Fibroblast of lung (primary cell): ENCODE measurements at regions not wholly inside any gene's neighbourhood (a gene's known extent, or its start where the extent isn't known, plus 50 kb on each side); places are given as distances from the start of the nearest gene placed in this dataset.

Experiments
- DNase-seq, 2 donors: peaks; one replicate each; pipeline versions ENCODE4 v3.0.0 to v3.0.0-alpha.2; 2010; ENCODE audit warnings: low read depth in 2 of 2
- H2AFZ ChIP-seq: 2 replicates; pipeline ENCODE4 v1.5.1; 2012; ENCODE audit warnings: low read length, control low read depth, inconsistent platforms
- H3K27ac ChIP-seq: 2 replicates; pipeline ENCODE4 v1.5.1; 2011; ENCODE audit warnings: low read length, control low read depth; ENCODE audit not compliant: insufficient read depth
- H3K27me3 ChIP-seq: 2 replicates; pipeline ENCODE4 v1.5.1; 2011; ENCODE audit warnings: mild to moderate bottlenecking, low read length; ENCODE audit not compliant: control insufficient read depth, insufficient read depth
- H3K36me3 ChIP-seq: 2 replicates; pipeline ENCODE4 v1.5.1; 2011; ENCODE audit warnings: low read length; ENCODE audit not compliant: control insufficient read depth, insufficient read depth
- H3K4me1 ChIP-seq: 2 replicates; pipeline ENCODE4 v1.5.1; 2011; ENCODE audit warnings: low read length; ENCODE audit not compliant: control insufficient read depth, insufficient read depth; ENCODE audit errors: extremely low read depth
- H3K4me2 ChIP-seq: 2 replicates; pipeline ENCODE4 v1.5.1; 2011; ENCODE audit warnings: low read length, control low read depth; ENCODE audit not compliant: insufficient read depth; ENCODE audit errors: extremely low read depth
- H3K4me3 ChIP-seq, 4 experiments: fragments of 200-600 bp in 1 of 4; sonication (generic) in 1 of 4; replicated peaks in 1 of 4; 2 replicates each; pipeline ENCODE4 v1.5.1; 2011 to 2016; ENCODE audit warnings: low read length in 4 of 4, low read depth in 3 of 4, mild to moderate bottlenecking in 3 of 4, control low read depth in 2 of 4, inconsistent platforms in 1 of 4, mixed read lengths in 1 of 4; ENCODE audit not compliant: insufficient read depth in 1 of 4; ENCODE audit errors: control extremely low read depth in 1 of 4
- H3K79me2 ChIP-seq: 2 replicates; pipeline ENCODE4 v1.5.1; 2012; ENCODE audit warnings: mild to moderate bottlenecking, low read length, inconsistent platforms; ENCODE audit not compliant: control insufficient read depth, insufficient read depth
- H3K9ac ChIP-seq: 2 replicates; pipeline ENCODE4 v1.5.1; 2011; ENCODE audit warnings: mild to moderate bottlenecking, low read length, control low read depth; ENCODE audit not compliant: insufficient read depth
- H3K9me3 ChIP-seq: 2 replicates; pipeline ENCODE4 v1.5.1; 2012; ENCODE audit warnings: low read depth, low read length; ENCODE audit not compliant: control insufficient read depth, insufficient read depth
- H4K20me1 ChIP-seq: 2 replicates; pipeline ENCODE4 v1.5.1; 2011; ENCODE audit warnings: low read length; ENCODE audit not compliant: control insufficient read depth, insufficient read depth; ENCODE audit errors: extremely low read depth
- CTCF ChIP-seq, 2 donors: IDR thresholded peaks in 1 of 2; conservative IDR thresholded peaks in 1 of 2; 1 replicate in 1 of 2; 2 replicates in 1 of 2; pipeline ENCODE4 v1.5.1; 2011 to 2012; ENCODE audit warnings: low read length in 2 of 2, control low read depth in 1 of 2, inconsistent platforms in 1 of 2, low read depth in 1 of 2, mild to moderate bottlenecking in 1 of 2
- EZH2 ChIP-seq: IDR thresholded peaks from 2 replicates; pipeline ENCODE4 v1.5.1; 2012; ENCODE audit warnings: low read length, control low read depth, mild to moderate bottlenecking; ENCODE audit errors: missing control alignments

GRCh38 chr22:49170053-49170452 lies 657.6 kb downstream of the BRD1 start:
- no peak for DNase-seq
- Histone ChIP-seq H3K27me3 (no peaks in the 10 kb centered on the region), H3K9me3 (no peaks in the 10 kb centered on the region), H4K20me1 (no peaks in the 10 kb centered on the region), H3K27ac (no peak overlapping the region), H3K36me3 (no peaks in the 10 kb centered on the region), H3K79me2 (no peaks in the 10 kb centered on the region), H3K4me3 (no peak overlapping the region), H3K4me1 (no peaks in the 10 kb centered on the region), H3K4me2 (no peak overlapping the region), H3K9ac (no peak overlapping the region), H2AFZ (no peak overlapping the region)
- TF ChIP-seq CTCF (conservative IDR thresholded peaks at IDR 0.05 in 1 of 2, IDR thresholded peaks at IDR 0.05 in 1 of 2; ENCODE audit: low read depth in 1 of 2, low read length in 2 of 2) (no peak), EZH2 (no peak)

DNA sequence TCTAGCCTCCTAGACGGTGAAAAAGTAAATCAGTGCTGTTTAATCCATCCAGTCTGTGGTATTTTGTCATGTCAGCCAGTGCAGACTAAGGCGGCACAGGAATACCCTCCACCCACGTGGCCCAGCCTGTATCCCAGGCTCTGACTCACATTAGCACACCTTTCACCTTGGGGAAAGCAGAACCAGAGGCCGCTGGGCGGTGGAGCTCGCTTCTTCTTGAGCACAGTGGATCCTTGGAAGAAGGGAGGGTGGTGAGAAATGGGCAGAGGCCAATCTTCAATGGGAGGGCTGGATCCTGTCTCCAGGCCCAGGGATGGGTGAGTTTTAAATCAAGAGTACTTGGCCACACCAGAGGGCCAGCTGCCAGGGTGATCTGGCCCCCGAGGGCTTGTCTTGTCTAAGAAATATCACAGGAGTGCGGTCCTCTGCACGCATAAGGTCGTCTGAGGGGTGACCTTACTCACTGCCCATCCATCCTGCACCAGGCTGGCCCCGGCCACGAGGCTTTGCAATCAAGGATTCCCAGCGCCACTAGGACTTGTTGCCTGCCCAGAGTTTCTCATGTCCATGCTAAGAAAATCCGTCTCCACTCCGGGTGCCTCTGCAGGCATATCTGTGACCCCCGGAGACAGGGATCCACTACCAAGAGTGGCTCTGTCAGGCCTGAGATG lies 658.5 kb downstream of the BRD1 start:
- DNase-seq, result no peak
- no peak overlapping the region for H2AFZ ChIP-seq
- H3K27me3 ChIP-seq, result no peaks in the 10 kb centered on the region
- H3K4me2 ChIP-seq, result no peak overlapping the region
- no peak overlapping the region for H3K4me3 ChIP-seq
- H3K4me1 ChIP-seq, result no peaks in the 10 kb centered on the region
- no peaks in the 10 kb centered on the region for H4K20me1 ChIP-seq
- H3K36me3 ChIP-seq, result no peaks in the 10 kb centered on the region
- H3K27ac ChIP-seq, result no peak overlapping the region
- no peak overlapping the region for H3K9ac ChIP-seq
- H3K9me3 ChIP-seq, result no peaks in the 10 kb centered on the region
- H3K79me2 ChIP-seq, result no peaks in the 10 kb centered on the region
- TF ChIP-seq CTCF (conservative IDR thresholded peaks at IDR 0.05 in 1 of 2, IDR thresholded peaks at IDR 0.05 in 1 of 2; ENCODE audit: low read depth in 1 of 2, low read length in 2 of 2) (no peak), EZH2 (no peak)

- no peaks in the 10 kb centered on the region for H4K20me1 ChIP-seq
- no peak overlapping the region for H2AFZ ChIP-seq
- no peak for DNase-seq
- no peak overlapping the region for H3K9ac ChIP-seq
- no peak overlapping the region for H3K27ac ChIP-seq
- no peaks in the 10 kb centered on the region for H3K79me2 ChIP-seq
- no peak overlapping the region for H3K4me3 ChIP-seq
- H3K4me2 ChIP-seq, result no peak overlapping the region
- no peaks in the 10 kb centered on the region for H3K36me3 ChIP-seq
- no peak for TF ChIP-seq EZH2
- no peaks in the 10 kb centered on the region for H3K27me3 ChIP-seq
- no peaks in the 10 kb centered on the region for H3K4me1 ChIP-seq
- H3K9me3 ChIP-seq, result no peaks in the 10 kb centered on the region
Measured at GRCh38 chr22:49168219-49168813, 659.4 kb downstream of the BRD1 start.
